Keratinocyte (primary cell): ENCODE measurements at regions not wholly inside any gene's neighbourhood (a gene's known extent, or its start where the extent isn't known, plus 50 kb on each side); places are given as distances from the start of the nearest gene placed in this dataset.

Experiments used
- DNase-seq: peaks from one replicate; pipeline ENCODE4 v3.0.0-alpha.2; 2011; ENCODE audit warnings: low read depth, missing footprints, low spot score
- FAIRE-seq: peaks from 2 replicates; lab custom pipeline; 2011; peaks lifted over from hg19 to GRCh38; lab: Jason Lieb, UNC
- H2AFZ ChIP-seq: 2 replicates; pipeline ENCODE4 v1.6.0; 2012; ENCODE audit warnings: low read length, control low read depth, inconsistent platforms; ENCODE audit not compliant: control insufficient read depth
- H3K27ac ChIP-seq: 2 replicates; pipeline ENCODE4 v1.5.1; 2011; ENCODE audit warnings: low read length; ENCODE audit not compliant: control insufficient read depth, insufficient read depth
- H3K27me3 ChIP-seq: 3 replicates; pipeline ENCODE4 v1.6.0; 2011; ENCODE audit warnings: low read length; ENCODE audit not compliant: control insufficient read depth, insufficient read depth; ENCODE audit errors: extremely low read depth
- H3K36me3 ChIP-seq, 2 experiments: 2 replicates in 1 of 2; 3 replicates in 1 of 2; pipeline ENCODE4 v1.5.1; 2011; ENCODE audit warnings: low read length in 2 of 2, mild to moderate bottlenecking in 1 of 2; ENCODE audit not compliant: control insufficient read depth in 2 of 2, insufficient read depth in 2 of 2; ENCODE audit errors: extremely low read depth in 1 of 2
- H3K4me1 ChIP-seq: 3 replicates; pipeline ENCODE4 v1.5.1; 2011; ENCODE audit warnings: low read length; ENCODE audit not compliant: control insufficient read depth, insufficient read depth; ENCODE audit errors: extremely low read depth
- H3K4me2 ChIP-seq: 3 replicates; pipeline ENCODE4 v1.6.0; 2011; ENCODE audit warnings: low read depth, low read length; ENCODE audit not compliant: control insufficient read depth, insufficient read depth; ENCODE audit errors: extremely low read depth
- H3K4me3 ChIP-seq, 3 experiments: fragments of 200-600 bp in 1 of 3; sonication (generic) in 1 of 3; 2 replicates in 2 of 3; 3 replicates in 1 of 3; pipeline ENCODE4 v1.5.1; 2011 to 2016; ENCODE audit warnings: low read length in 3 of 3, mild to moderate bottlenecking in 3 of 3, control low read depth in 2 of 3, inconsistent platforms in 1 of 3, low read depth in 1 of 3, mixed read lengths in 1 of 3, mixed run types in 1 of 3, moderate library complexity in 1 of 3; ENCODE audit not compliant: control insufficient read depth in 2 of 3, insufficient read depth in 2 of 3; ENCODE audit errors: extremely low read depth in 1 of 3
- H3K79me2 ChIP-seq: 2 replicates; pipeline ENCODE4 v1.6.0; 2012; ENCODE audit warnings: low read length; ENCODE audit not compliant: control insufficient read depth, insufficient read depth
- H3K9ac ChIP-seq: 3 replicates; pipeline ENCODE4 v1.6.0; 2011; ENCODE audit warnings: low read length; ENCODE audit not compliant: control insufficient read depth, insufficient read depth; ENCODE audit errors: extremely low read depth
- H3K9me1 ChIP-seq: 3 replicates; pipeline ENCODE4 v1.6.0; 2011; ENCODE audit warnings: low read length; ENCODE audit not compliant: control insufficient read depth, insufficient read depth; ENCODE audit errors: extremely low read depth
- H3K9me3 ChIP-seq: 2 replicates; pipeline ENCODE4 v1.5.1; 2012; ENCODE audit warnings: low read depth, low read length; ENCODE audit not compliant: control insufficient read depth
- H4K20me1 ChIP-seq: 3 replicates; pipeline ENCODE4 v1.6.0; 2011; ENCODE audit warnings: low read length; ENCODE audit not compliant: control insufficient read depth, insufficient read depth; ENCODE audit errors: extremely low read depth
- CTCF ChIP-seq, 3 experiments: IDR thresholded peaks in 1 of 3; conservative IDR thresholded peaks in 1 of 3; optimal IDR thresholded peaks in 1 of 3; 2 replicates in 2 of 3; 3 replicates in 1 of 3; pipeline versions ENCODE3 to v1.5.1; 2011; ENCODE audit warnings: low read length in 3 of 3, mild to moderate bottlenecking in 3 of 3, moderate library complexity in 2 of 3, control low read depth in 1 of 3, inconsistent platforms in 1 of 3; ENCODE audit not compliant: insufficient read depth in 2 of 3; ENCODE audit errors: extremely low read depth in 1 of 3
- EZH2 ChIP-seq: IDR thresholded peaks from one replicate; pipeline ENCODE4 v1.6.1; 2012; ENCODE audit warnings: inconsistent platforms, mild to moderate bottlenecking, low read length, moderate library complexity
- dilution Hi-C: fragments of 300-500 bp; cut with MboI; formaldehyde crosslinking; loops from one replicate; pipeline ENCODE4 v1.7.0; 2020; ENCODE audit warnings: low sequenced_read_pairs; ENCODE audit not compliant: extremely low pct_ligation_motif_present

GRCh38 chr10:131708225-131708880, 192.5 kb upstream of the PPP2R2D start:
- Histone ChIP-seq H3K4me2 (no peak overlapping the region), H3K36me3 (no peaks in the 10 kb centered on the region), H3K4me1 (no peaks in the 10 kb centered on the region), H2AFZ (no peak overlapping the region), H3K27ac (no peak overlapping the region), H3K27me3 (no peaks in the 10 kb centered on the region), H3K9me1 (no peaks in the 10 kb centered on the region), H3K9me3 (peaks cover 2% of the 10 kb centered on the region), H4K20me1 (no peaks in the 10 kb centered on the region), H3K79me2 (no peaks in the 10 kb centered on the region), H3K9ac (no peak overlapping the region), H3K4me3 (no peak overlapping the region)
- no peak for TF ChIP-seq CTCF (optimal IDR thresholded peaks at IDR 0.05 in 1 of 3, IDR thresholded peaks at IDR 0.05 in 1 of 3, conservative IDR thresholded peaks at IDR 0.05 in 1 of 3; ENCODE audit: extremely low read depth in 1 of 3, insufficient read depth in 2 of 3, low read length in 3 of 3)
- no peak for TF ChIP-seq EZH2
- FAIRE-seq (no peak), DNase-seq (no peak)
- dilution Hi-C loops: no loop called here

GRCh38 chr10:131710142-131710861, 190.5 kb upstream of the PPP2R2D start:
- no peaks in the 10 kb centered on the region for H4K20me1 ChIP-seq
- H3K4me1 ChIP-seq: no peaks in the 10 kb centered on the region
- no peaks in the 10 kb centered on the region for H3K27me3 ChIP-seq
- H3K4me3 ChIP-seq: no peak overlapping the region
- TF ChIP-seq CTCF (optimal IDR thresholded peaks at IDR 0.05 in 1 of 3, IDR thresholded peaks at IDR 0.05 in 1 of 3, conservative IDR thresholded peaks at IDR 0.05 in 1 of 3; ENCODE audit: extremely low read depth in 1 of 3, insufficient read depth in 2 of 3, low read length in 3 of 3): no peak
- no peak for TF ChIP-seq EZH2
- H3K9me3 ChIP-seq: peaks cover 2% of the 10 kb centered on the region
- H3K9me1 ChIP-seq: no peaks in the 10 kb centered on the region
- no peak overlapping the region for H3K9ac ChIP-seq
- no peak overlapping the region for H2AFZ ChIP-seq
- H3K79me2 ChIP-seq: no peaks in the 10 kb centered on the region
- dilution Hi-C loops: no loop called here
- no peak overlapping the region for H3K4me2 ChIP-seq
- FAIRE-seq (no peak), DNase-seq (no peak)
- H3K36me3 ChIP-seq: no peaks in the 10 kb centered on the region
- no peak overlapping the region for H3K27ac ChIP-seq
